Large intestine (tissue), 3 donors: ENCODE measurements at regions not wholly inside any gene's neighbourhood (a gene's known extent, or its start where the extent isn't known, plus 50 kb on each side); places are given as distances from the start of the nearest gene placed in this dataset.

Source experiments
- DNase-seq, 2 donors: peaks; one replicate each; pipeline versions ENCODE4 v3.0.0 to v3.0.0-alpha.2; 2013
- H3K27ac ChIP-seq: one replicate; pipeline ENCODE4 v1.5.1; 2013; ENCODE audit warnings: low read length
- H3K27me3 ChIP-seq: 2 replicates; pipeline ENCODE4 v1.6.1; 2013; ENCODE audit warnings: low read length; ENCODE audit not compliant: control insufficient read depth, insufficient read depth
- H3K36me3 ChIP-seq: 2 replicates; pipeline ENCODE4 v1.6.1; 2013; ENCODE audit warnings: low read length; ENCODE audit not compliant: control insufficient read depth, insufficient read depth
- H3K4me1 ChIP-seq: one replicate; pipeline ENCODE4 v1.6.1; 2013; ENCODE audit warnings: low read length; ENCODE audit not compliant: control insufficient read depth, insufficient read depth
- H3K4me3 ChIP-seq: one replicate; pipeline ENCODE4 v1.5.1; 2013; ENCODE audit warnings: low read length
- H3K9me3 ChIP-seq: one replicate; pipeline ENCODE4 v1.6.1; 2013; ENCODE audit warnings: mild to moderate bottlenecking, low read depth, low read length, moderate library complexity; ENCODE audit not compliant: control insufficient read depth
- WGBS: methylation state at CpG from one replicate; pipeline ENCODE4 v1.1.5; 2013; ENCODE audit warnings: low lambda C conversion rate; ENCODE audit not compliant: insufficient coverage; 5-methylcytosine and 5-hydroxymethylcytosine counted together

GRCh38 chr20:54710341-54710740 is 234.9 kb downstream of the DOK5 start:
- H3K9me3 ChIP-seq = no peaks in the 10 kb centered on the region
- H3K27ac ChIP-seq = no peak overlapping the region
- no peaks in the 10 kb centered on the region for H3K27me3 ChIP-seq
- no peak for DNase-seq
- no peaks in the 10 kb centered on the region for H3K36me3 ChIP-seq
- no peak overlapping the region for H3K4me3 ChIP-seq
- WGBS = 100% methylated on average over 1 of the region's 2 CpGs
- H3K4me1 ChIP-seq = no peaks in the 10 kb centered on the region

- no peak overlapping the region for H3K4me3 ChIP-seq
- H3K9me3 ChIP-seq = no peaks in the 10 kb centered on the region
- H3K36me3 ChIP-seq = no peaks in the 10 kb centered on the region
- DNase-seq = no peak
- H3K27me3 ChIP-seq = no peaks in the 10 kb centered on the region
- H3K27ac ChIP-seq = no peak overlapping the region
- H3K4me1 ChIP-seq = no peaks in the 10 kb centered on the region
Observed at GRCh38 chr20:54708229-54708628, 232.8 kb downstream of the DOK5 start.

DNA sequence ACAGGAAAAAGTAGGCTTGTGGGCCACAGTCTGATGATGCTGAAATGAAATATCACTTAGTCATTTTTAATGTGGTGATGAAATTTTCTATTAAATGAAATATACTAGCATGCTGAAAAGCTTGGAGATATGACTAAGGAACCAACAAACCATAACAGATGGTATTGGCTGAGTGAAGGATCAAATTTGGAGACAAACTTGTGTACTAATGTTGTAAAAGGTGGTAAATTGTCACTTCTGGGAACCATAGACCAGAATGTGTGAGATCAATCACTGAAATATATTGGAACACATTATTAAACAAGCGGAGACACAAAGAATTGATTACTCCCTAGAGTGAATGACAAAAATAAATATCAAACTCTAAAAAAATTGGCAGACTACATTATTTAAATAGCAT is 232.4 kb downstream of the DOK5 start:
- H3K4me1 ChIP-seq = no peaks in the 10 kb centered on the region
- no peak for DNase-seq
- no peaks in the 10 kb centered on the region for H3K36me3 ChIP-seq
- H3K9me3 ChIP-seq = no peaks in the 10 kb centered on the region
- no peaks in the 10 kb centered on the region for H3K27me3 ChIP-seq
- WGBS = 29% methylated on average over 1 of the region's 1 CpG
- H3K27ac ChIP-seq = no peak overlapping the region
- no peak overlapping the region for H3K4me3 ChIP-seq

DNA sequence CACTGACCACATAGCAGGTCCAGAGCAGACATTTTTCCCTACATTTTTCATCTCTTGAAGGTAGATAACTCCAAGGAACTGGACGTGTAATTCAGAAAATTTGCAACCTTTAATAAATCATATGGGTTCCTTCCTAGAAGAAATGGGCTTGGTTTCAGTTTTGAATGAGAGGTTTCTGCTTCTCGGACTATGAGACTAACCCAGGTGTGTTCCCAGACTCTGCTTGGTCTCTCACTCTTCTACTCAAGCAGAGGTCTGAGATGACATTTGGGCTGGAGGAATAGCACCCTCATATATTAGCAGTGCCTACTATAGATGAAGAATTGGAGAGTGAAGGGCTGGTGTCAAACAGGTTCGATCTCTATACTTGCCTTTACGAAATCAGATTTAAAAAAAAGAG is 231.2 kb downstream of the DOK5 start:
- no peak overlapping the region for H3K27ac ChIP-seq
- DNase-seq = no peak
- no peaks in the 10 kb centered on the region for H3K4me1 ChIP-seq
- 86% methylated on average over 3 of the region's 4 CpGs for WGBS
- H3K9me3 ChIP-seq = no peaks in the 10 kb centered on the region
- no peaks in the 10 kb centered on the region for H3K36me3 ChIP-seq
- H3K27me3 ChIP-seq = no peaks in the 10 kb centered on the region
- H3K4me3 ChIP-seq = no peak overlapping the region

DNA sequence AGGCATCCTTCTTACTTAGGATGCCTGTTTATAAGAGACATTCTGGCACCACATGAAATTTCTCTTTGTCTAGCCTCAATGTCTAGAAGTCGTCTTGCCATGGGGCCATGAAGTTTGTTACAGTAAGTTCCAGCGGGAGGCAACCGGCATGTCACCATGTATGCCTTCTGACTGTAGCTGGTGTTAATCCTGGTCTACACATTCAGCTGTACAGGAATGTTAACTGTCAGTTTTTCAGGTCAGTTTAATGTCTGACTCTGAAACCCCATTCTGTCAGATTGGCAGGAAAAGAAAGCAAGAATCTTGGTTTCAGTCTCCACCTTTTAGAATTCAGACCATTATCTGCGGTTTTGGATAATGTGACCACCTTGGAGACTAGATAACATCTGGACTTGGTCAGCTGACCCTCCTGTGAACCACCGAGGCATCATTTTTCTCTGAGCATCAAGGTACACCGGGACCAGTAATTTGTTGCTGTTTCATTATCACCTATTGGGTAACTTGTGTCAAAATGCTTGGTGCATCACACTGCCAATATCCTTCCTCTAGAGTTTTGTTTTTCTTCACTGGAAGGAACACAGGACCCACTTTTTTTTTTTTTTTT is 228.7 kb downstream of the DOK5 start:
- no peak overlapping the region for H3K4me3 ChIP-seq
- no peaks in the 10 kb centered on the region for H3K4me1 ChIP-seq
- no CpG with 5 or more reads among the region's 6 CpGs for WGBS
- H3K27ac ChIP-seq = no peak overlapping the region
- DNase-seq = no peak
- H3K27me3 ChIP-seq = no peaks in the 10 kb centered on the region
- no peaks in the 10 kb centered on the region for H3K9me3 ChIP-seq
- H3K36me3 ChIP-seq = no peaks in the 10 kb centered on the region
